Neural progenitor cell (in vitro differentiated cells): ENCODE measurements at regions not wholly inside any gene's neighbourhood (a gene's known extent, or its start where the extent isn't known, plus 50 kb on each side); places are given as distances from the start of the nearest gene placed in this dataset.

Experiments used
- EZH2phosphoT487 ChIP-seq: fragments of 200-600 bp; sonication (generic); IDR thresholded peaks from 2 replicates; pipeline ENCODE4 v1.6.1; 2017; ENCODE audit warnings: antibody characterized with exemption
- TF ChIP-seq, protein P1 (sequence below): fragments of 200-600 bp; sonication (generic); IDR thresholded peaks from 2 replicates; pipeline ENCODE4 v1.5.1; 2017; ENCODE audit warnings: antibody characterized with exemption, mild to moderate bottlenecking

- TF ChIP-seq, protein P1, sequence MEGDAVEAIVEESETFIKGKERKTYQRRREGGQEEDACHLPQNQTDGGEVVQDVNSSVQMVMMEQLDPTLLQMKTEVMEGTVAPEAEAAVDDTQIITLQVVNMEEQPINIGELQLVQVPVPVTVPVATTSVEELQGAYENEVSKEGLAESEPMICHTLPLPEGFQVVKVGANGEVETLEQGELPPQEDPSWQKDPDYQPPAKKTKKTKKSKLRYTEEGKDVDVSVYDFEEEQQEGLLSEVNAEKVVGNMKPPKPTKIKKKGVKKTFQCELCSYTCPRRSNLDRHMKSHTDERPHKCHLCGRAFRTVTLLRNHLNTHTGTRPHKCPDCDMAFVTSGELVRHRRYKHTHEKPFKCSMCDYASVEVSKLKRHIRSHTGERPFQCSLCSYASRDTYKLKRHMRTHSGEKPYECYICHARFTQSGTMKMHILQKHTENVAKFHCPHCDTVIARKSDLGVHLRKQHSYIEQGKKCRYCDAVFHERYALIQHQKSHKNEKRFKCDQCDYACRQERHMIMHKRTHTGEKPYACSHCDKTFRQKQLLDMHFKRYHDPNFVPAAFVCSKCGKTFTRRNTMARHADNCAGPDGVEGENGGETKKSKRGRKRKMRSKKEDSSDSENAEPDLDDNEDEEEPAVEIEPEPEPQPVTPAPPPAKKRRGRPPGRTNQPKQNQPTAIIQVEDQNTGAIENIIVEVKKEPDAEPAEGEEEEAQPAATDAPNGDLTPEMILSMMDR: no peak
- no peak for TF ChIP-seq EZH2phosphoT487
Observed at GRCh38 chr5:89580976-89581375, 698.0 kb upstream of the MEF2C start.
